AG04450 (cell line): ENCODE measurements at regions not wholly inside any gene's neighbourhood (a gene's known extent, or its start where the extent isn't known, plus 50 kb on each side); places are given as distances from the start of the nearest gene placed in this dataset.

ENCODE experiments used
- CTCF ChIA-PET: fragments of 300-600, 350-600 bp; formaldehyde crosslinking; extraction: SDS; loops from one replicate; lab custom pipeline; 2022; ENCODE audit warnings: antibody characterized with exemption, inconsistent platforms; lab: Charles Lee
- POLR2A ChIA-PET: fragments of 350-600 bp; formaldehyde crosslinking; extraction: SDS; loops from one replicate; lab custom pipeline; 2021; ENCODE audit warnings: antibody characterized with exemption, inconsistent platforms; lab: Yijun Ruan, JAX
- DNase-seq: peaks from one replicate; pipeline ENCODE4 v3.0.0-alpha.2; 2011; ENCODE audit warnings: low read depth, low spot score
- H3K27ac ChIP-seq: one replicate; pipeline ENCODE4 v1.5.1; 2012; ENCODE audit warnings: low read depth, low read length, control low read depth
- H3K27me3 ChIP-seq: one replicate; pipeline ENCODE4 v1.6.0; 2012; ENCODE audit warnings: low read length; ENCODE audit not compliant: control insufficient read depth, insufficient read depth
- H3K4me3 ChIP-seq: 2 replicates; pipeline ENCODE4 v1.5.1; 2011; ENCODE audit warnings: mild to moderate bottlenecking, low read depth, low read length, control low read depth
- H3K9me3 ChIP-seq: 2 replicates; pipeline ENCODE4 v1.5.1; 2012; ENCODE audit warnings: low read length; ENCODE audit not compliant: control insufficient read depth, insufficient read depth
- CTCF ChIP-seq: IDR thresholded peaks from 2 replicates; pipeline ENCODE4 v1.5.1; 2011; ENCODE audit warnings: low read depth, low read length, control low read depth, inconsistent platforms

- H3K4me3 ChIP-seq: no peak overlapping the region
- TF ChIP-seq CTCF: no peak
- CTCF ChIA-PET: interaction anchor here (1.7 to 1.8 kb wide), 2 partner anchors 49 to 52 kb away, joined by 3 to 4 read pairs; no protein-coding TSS in a partner anchor
- H3K9me3 ChIP-seq: no peaks in the 10 kb centered on the region
- no peak overlapping the region for H3K27ac ChIP-seq
- POLR2A ChIA-PET: no interaction called here
- DNase-seq: no peak
- peaks cover 2% of the 10 kb centered on the region for H3K27me3 ChIP-seq
These were observed 68.7 kb downstream of the MEPE start for GRCh38 chr4:87901422-87901992.

- ChIA-PET CTCF (no interaction called here), POLR2A (no interaction called here)
- no peak for DNase-seq
- no peak for TF ChIP-seq CTCF
- H3K9me3 ChIP-seq: no peaks in the 10 kb centered on the region
- peaks cover 2% of the 10 kb centered on the region for H3K27me3 ChIP-seq
- H3K4me3 ChIP-seq: no peak overlapping the region
- no peak overlapping the region for H3K27ac ChIP-seq
These were observed 70.8 kb upstream of the SPP1 start for GRCh38 chr4:87904639-87905160.

GRCh38 chr4:87908336-87908735 lies 67.2 kb upstream of the SPP1 start:
- TF ChIP-seq CTCF: no peak
- ChIA-PET CTCF (no interaction called here), POLR2A (no interaction called here)
- no peak for DNase-seq
- no peaks in the 10 kb centered on the region for H3K27me3 ChIP-seq
- H3K4me3 ChIP-seq: no peak overlapping the region
- no peaks in the 10 kb centered on the region for H3K9me3 ChIP-seq
- no peak overlapping the region for H3K27ac ChIP-seq

- H3K27me3 ChIP-seq: no peaks in the 10 kb centered on the region
- ChIA-PET POLR2A (no interaction called here), CTCF (no interaction called here)
- DNase-seq: no peak
- no peaks in the 10 kb centered on the region for H3K9me3 ChIP-seq
- no peak for TF ChIP-seq CTCF
- no peak overlapping the region for H3K27ac ChIP-seq
- H3K4me3 ChIP-seq: no peak overlapping the region
These were observed 64.7 kb upstream of the SPP1 start for GRCh38 chr4:87910795-87911194.

GRCh38 chr4:87911252-87911774 lies 64.2 kb upstream of the SPP1 start:
- ChIA-PET CTCF (no interaction called here), POLR2A (no interaction called here)
- Histone ChIP-seq H3K27ac (no peak overlapping the region), H3K4me3 (no peak overlapping the region), H3K9me3 (no peaks in the 10 kb centered on the region), H3K27me3 (no peaks in the 10 kb centered on the region)
- no peak for TF ChIP-seq CTCF
- no peak for DNase-seq
